ENCODE measurements at regions not wholly inside any gene's neighbourhood (a gene's known extent, or its start where the extent isn't known, plus 50 kb on each side); places are given as distances from the start of the nearest gene placed in this dataset.

GRCh38 chr14:59038746-59039145 is 149.7 kb upstream of the DAAM1 start:
- TF ChIP-seq EP300 (IDR thresholded peaks at IDR 0.05) (no peak), POLR2A (IDR thresholded peaks at IDR 0.05; ENCODE audit: low read depth) (no peak)
- TF ChIP-seq, protein P1, sequence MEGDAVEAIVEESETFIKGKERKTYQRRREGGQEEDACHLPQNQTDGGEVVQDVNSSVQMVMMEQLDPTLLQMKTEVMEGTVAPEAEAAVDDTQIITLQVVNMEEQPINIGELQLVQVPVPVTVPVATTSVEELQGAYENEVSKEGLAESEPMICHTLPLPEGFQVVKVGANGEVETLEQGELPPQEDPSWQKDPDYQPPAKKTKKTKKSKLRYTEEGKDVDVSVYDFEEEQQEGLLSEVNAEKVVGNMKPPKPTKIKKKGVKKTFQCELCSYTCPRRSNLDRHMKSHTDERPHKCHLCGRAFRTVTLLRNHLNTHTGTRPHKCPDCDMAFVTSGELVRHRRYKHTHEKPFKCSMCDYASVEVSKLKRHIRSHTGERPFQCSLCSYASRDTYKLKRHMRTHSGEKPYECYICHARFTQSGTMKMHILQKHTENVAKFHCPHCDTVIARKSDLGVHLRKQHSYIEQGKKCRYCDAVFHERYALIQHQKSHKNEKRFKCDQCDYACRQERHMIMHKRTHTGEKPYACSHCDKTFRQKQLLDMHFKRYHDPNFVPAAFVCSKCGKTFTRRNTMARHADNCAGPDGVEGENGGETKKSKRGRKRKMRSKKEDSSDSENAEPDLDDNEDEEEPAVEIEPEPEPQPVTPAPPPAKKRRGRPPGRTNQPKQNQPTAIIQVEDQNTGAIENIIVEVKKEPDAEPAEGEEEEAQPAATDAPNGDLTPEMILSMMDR (IDR thresholded peaks at IDR 0.05): no peak
